Mucosa of stomach (tissue), 1 donor: ENCODE measurements at regions not wholly inside any gene's neighbourhood (a gene's known extent, or its start where the extent isn't known, plus 50 kb on each side); places are given as distances from the start of the nearest gene placed in this dataset.

ENCODE experiments used
- H3K27me3 ChIP-seq: one replicate; pipeline ENCODE4 v1.7.0; 2013; ENCODE audit warnings: mild to moderate bottlenecking, low read length; ENCODE audit not compliant: control insufficient read depth, insufficient read depth
- H3K36me3 ChIP-seq: one replicate; pipeline ENCODE4 v1.7.0; 2013; ENCODE audit warnings: low read length; ENCODE audit not compliant: control insufficient read depth, insufficient read depth
- H3K4me1 ChIP-seq: one replicate; pipeline ENCODE4 v1.7.0; 2013; ENCODE audit warnings: mild to moderate bottlenecking, low read length; ENCODE audit not compliant: control insufficient read depth, insufficient read depth
- H3K4me3 ChIP-seq: one replicate; pipeline ENCODE4 v1.7.0; 2013; ENCODE audit warnings: low read length
- H3K9ac ChIP-seq: one replicate; pipeline ENCODE4 v1.7.0; 2013; ENCODE audit warnings: mild to moderate bottlenecking, low read length, moderate library complexity
- H3K9me3 ChIP-seq: one replicate; pipeline ENCODE4 v1.7.0; 2013; ENCODE audit warnings: mild to moderate bottlenecking, low read length, moderate library complexity; ENCODE audit not compliant: control insufficient read depth
- donor health status: Pancreatic carcinoma.

- H3K9me3 ChIP-seq, result no peaks in the 10 kb centered on the region
- H3K4me3 ChIP-seq, result no peak overlapping the region
- no peaks in the 10 kb centered on the region for H3K36me3 ChIP-seq
- H3K27me3 ChIP-seq, result no peaks in the 10 kb centered on the region
- H3K4me1 ChIP-seq, result no peaks in the 10 kb centered on the region
- H3K9ac ChIP-seq, result no peak overlapping the region
Observed at GRCh38 chr12:34203866-34204620, 181.7 kb downstream of the ALG10 start.

DNA sequence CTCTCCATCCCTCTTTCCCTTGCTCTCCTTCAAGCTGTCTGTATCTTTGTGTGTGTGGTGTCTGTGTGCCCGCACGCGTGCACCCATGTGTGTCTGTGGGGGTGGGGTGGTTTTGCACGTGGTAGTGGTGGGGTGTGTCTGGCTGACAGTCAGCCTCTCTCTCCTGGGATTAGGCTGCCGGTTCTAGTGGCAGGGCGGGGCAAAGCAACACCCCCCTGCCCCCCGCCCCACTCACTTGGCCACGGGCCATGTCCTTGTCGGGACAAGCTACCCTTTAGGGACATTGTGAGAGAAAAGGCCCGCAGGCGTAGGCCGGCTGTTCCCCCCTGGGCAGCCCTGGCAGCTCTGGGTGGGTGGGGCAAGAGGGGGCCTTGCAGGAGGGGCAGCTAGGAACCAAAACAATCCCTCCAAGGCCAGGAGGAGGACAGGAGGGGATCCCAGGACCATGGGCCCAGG is 182.6 kb downstream of the ALG10 start:
- Histone ChIP-seq H3K27me3 (no peaks in the 10 kb centered on the region), H3K4me1 (no peaks in the 10 kb centered on the region), H3K9ac (no peak overlapping the region), H3K36me3 (no peaks in the 10 kb centered on the region), H3K4me3 (no peak overlapping the region), H3K9me3 (no peaks in the 10 kb centered on the region)

DNA sequence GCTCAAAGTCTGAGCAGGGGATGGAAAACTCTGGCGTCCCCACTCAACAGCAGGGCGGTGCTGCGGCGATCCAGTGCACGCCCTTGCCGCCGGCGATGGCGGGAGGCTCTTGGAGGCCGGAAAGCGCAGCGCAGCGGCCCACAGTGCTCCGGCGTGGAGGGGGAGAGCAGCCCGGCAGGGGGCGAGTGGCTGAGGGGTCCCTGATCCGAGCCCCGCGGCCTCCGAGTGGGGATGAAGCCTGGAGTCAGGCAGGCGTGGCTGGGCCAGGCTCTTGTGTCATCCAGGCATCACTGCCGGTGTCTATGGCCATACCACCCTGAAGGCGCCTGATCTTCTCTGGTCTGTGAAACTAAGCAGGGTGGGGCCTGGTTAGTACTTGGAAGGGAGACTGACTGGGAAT is 183.1 kb downstream of the ALG10 start:
- H3K9me3 ChIP-seq, result no peaks in the 10 kb centered on the region

GRCh38 chr12:34206061-34206785 is 183.9 kb downstream of the ALG10 start:
- no peak overlapping the region for H3K4me3 ChIP-seq
- H3K36me3 ChIP-seq, result no peaks in the 10 kb centered on the region
- no peaks in the 10 kb centered on the region for H3K27me3 ChIP-seq
- no peaks in the 10 kb centered on the region for H3K4me1 ChIP-seq
- H3K9ac ChIP-seq, result no peak overlapping the region
- H3K9me3 ChIP-seq, result no peaks in the 10 kb centered on the region

More for the DNA sequence above, 183.1 kb downstream of the ALG10 start:
- Histone ChIP-seq H3K4me3 (no peak overlapping the region), H3K36me3 (no peaks in the 10 kb centered on the region), H3K27me3 (no peaks in the 10 kb centered on the region), H3K9ac (no peak overlapping the region), H3K4me1 (no peaks in the 10 kb centered on the region)

DNA sequence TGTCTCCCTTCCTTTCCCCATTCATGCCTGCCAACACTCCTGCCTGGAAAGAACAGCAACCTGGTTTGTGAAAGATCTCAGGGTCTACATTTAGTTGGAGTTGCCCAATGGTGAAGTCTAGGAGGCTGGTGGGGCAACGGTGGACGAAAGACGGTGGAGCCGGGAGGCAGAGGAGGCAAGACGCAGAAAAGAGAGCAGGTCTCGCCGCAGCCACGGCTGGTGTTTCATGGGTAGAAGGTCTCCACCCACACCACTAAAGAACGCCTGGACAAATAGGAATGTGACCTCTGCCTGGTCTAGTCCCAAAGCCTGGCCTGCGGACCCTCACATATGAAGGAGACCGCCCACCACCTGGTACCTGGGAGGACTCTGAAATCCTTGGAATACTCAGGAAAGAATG is 185.6 kb downstream of the ALG10 start:
- no peaks in the 10 kb centered on the region for H3K36me3 ChIP-seq
- no peak overlapping the region for H3K4me3 ChIP-seq
- H3K9me3 ChIP-seq, result no peaks in the 10 kb centered on the region
- H3K4me1 ChIP-seq, result no peaks in the 10 kb centered on the region
- no peaks in the 10 kb centered on the region for H3K27me3 ChIP-seq
- no peak overlapping the region for H3K9ac ChIP-seq

- Histone ChIP-seq H3K4me1 (no peaks in the 10 kb centered on the region), H3K36me3 (no peaks in the 10 kb centered on the region), H3K9ac (no peak overlapping the region), H3K4me3 (no peak overlapping the region), H3K27me3 (no peaks in the 10 kb centered on the region), H3K9me3 (no peaks in the 10 kb centered on the region)
Observed at GRCh38 chr12:34208331-34209258, 186.3 kb downstream of the ALG10 start.

- Histone ChIP-seq H3K9me3 (no peaks in the 10 kb centered on the region), H3K9ac (no peak overlapping the region), H3K4me1 (no peaks in the 10 kb centered on the region), H3K27me3 (no peaks in the 10 kb centered on the region), H3K4me3 (no peak overlapping the region), H3K36me3 (no peaks in the 10 kb centered on the region)
Observed at GRCh38 chr12:34209259-34209835, 187.1 kb downstream of the ALG10 start.

DNA sequence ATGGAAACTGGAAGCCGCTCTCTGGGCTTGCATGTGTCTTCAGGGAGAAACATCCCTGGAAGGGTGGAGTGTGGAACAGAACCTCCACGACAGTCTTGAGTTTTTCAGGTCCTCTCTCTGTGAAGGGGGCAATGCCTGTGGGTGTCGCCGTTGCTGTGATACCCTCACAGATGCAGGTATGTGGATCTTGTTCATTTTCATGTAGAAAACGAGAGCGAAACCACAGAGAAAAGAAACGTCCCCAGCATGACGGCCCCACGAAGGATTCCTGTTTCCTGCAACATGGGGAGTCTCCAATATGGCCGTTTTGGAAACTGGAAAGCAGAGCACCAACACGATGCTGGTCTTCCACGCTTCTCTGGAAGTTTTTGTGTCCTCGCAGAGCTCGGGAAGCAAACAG is 187.9 kb downstream of the ALG10 start:
- Histone ChIP-seq H3K9ac (no peak overlapping the region), H3K9me3 (no peaks in the 10 kb centered on the region), H3K4me3 (no peak overlapping the region), H3K27me3 (no peaks in the 10 kb centered on the region), H3K4me1 (no peaks in the 10 kb centered on the region), H3K36me3 (no peaks in the 10 kb centered on the region)

GRCh38 chr12:34210689-34211530 is 188.6 kb downstream of the ALG10 start:
- no peak overlapping the region for H3K4me3 ChIP-seq
- no peaks in the 10 kb centered on the region for H3K27me3 ChIP-seq
- H3K9ac ChIP-seq, result no peak overlapping the region
- no peaks in the 10 kb centered on the region for H3K9me3 ChIP-seq
- H3K4me1 ChIP-seq, result no peaks in the 10 kb centered on the region
- no peaks in the 10 kb centered on the region for H3K36me3 ChIP-seq

- Histone ChIP-seq H3K9me3 (no peaks in the 10 kb centered on the region), H3K36me3 (no peaks in the 10 kb centered on the region), H3K4me3 (no peak overlapping the region), H3K27me3 (no peaks in the 10 kb centered on the region), H3K4me1 (no peaks in the 10 kb centered on the region), H3K9ac (no peak overlapping the region)
Observed at GRCh38 chr12:34212651-34213050, 190.4 kb downstream of the ALG10 start.

DNA sequence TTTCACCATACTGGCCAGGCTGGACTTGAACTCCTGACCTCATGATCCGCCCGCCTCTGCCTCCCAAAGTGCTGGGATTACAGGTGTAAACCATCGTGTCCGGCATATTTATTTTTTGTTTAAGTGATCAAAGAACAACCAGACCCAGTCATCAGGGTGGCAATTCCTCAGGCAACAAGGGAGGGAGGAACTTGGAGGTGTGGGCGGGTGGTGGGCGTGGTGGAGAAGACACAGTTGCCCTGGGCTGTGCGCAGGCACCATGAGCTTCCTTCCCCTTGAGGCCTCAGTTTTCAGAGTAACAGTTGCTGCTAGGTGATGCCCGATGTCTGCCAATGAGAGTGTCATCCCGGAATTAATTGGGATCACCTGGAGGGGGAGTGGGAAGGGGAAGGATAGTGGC is 191.7 kb downstream of the ALG10 start:
- Histone ChIP-seq H3K9me3 (no peaks in the 10 kb centered on the region), H3K9ac (no peak overlapping the region), H3K27me3 (peaks cover 3% of the 10 kb centered on the region), H3K4me1 (no peaks in the 10 kb centered on the region), H3K36me3 (no peaks in the 10 kb centered on the region), H3K4me3 (no peak overlapping the region)
